IPS-NIHi7 (cell line): ENCODE measurements at regions not wholly inside any gene's neighbourhood (a gene's known extent, or its start where the extent isn't known, plus 50 kb on each side); places are given as distances from the start of the nearest gene placed in this dataset.
"Not testable (repeated sequence)": the region's sequence is repeated elsewhere in the genome, so short reads cannot be mapped to it uniquely, and the experiment has no call there.

ENCODE experiments used
- DNase-seq: peaks from one replicate; pipeline ENCODE4 v3.0.0; 2012; ENCODE audit warnings: mixed read lengths; ENCODE audit errors: extremely low spot score

DNA sequence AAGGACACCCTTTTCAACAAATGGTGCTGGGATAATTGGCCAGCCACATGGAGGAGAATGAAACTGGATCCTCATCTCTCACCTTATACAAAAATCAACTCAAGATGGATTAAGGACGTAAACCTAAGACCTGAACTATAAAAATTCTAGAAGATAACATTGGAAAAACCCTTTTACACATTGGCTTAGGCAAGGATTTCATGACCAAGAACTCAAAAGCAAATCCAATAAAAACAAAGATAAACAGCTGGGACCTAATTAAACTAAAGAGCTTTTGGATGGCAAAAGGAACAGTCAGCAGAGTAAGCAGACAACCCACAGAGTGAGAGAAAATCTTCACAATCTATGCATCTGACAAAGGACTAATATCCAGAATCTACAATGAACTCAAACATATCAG is 96.9 kb upstream of the BNIP2 start:
- DNase-seq = not testable (repeated sequence)

DNA sequence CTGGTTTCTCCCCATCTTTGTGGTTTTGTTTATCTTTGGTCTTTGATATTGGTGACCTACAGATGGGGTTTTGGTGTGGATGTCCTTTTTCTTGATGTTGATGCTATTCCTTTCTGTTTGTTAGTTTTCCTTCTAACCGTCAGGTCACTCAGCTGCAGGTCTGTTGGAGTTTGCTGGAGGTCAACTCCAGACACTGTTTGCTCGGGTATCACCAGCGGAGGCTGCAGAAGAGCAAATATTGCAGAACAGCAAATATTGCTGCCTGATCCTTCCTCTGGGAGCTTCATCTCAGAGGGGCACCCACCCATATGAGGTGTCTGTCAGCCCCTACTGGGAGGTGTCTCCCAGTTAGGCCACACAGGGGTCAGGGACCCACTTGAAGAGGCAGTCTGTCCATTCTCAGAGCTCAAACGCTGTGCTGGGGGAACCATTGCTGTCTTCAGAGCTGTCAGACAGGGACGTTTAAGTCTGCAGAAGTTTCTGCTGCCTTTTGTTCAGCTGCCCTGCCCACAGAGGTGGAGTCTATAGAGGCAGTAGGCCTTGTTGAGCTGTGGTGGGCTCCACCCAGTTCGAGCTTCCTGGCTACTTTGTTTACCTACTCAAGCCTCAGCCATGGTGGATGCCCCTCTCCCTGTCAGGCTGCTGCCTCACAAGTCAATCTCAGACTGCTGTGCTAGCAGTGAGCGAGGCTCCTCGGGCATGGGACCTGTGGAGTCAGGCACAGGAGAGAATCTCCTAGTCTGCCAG is 94.8 kb upstream of the BNIP2 start:
- not testable (repeated sequence) for DNase-seq

DNA sequence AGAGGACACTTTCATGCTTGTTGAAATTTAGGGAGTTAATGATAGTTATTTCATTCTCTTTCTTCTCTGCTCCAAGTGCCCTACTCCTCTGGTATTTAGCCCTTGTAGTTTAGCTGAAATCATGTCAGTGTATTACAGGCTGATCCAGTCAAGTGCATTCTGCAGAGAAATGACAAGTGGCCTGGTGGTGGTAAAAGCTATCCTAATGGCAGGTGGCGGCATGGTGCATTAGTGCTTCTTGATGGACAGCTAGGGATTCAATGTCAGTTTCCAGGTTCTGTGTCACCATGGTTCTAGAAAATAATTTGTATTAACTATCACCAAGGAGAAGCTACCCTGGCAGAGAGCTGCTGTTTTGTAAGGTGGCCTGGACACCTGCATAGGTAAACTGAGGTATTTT is 90.0 kb upstream of the BNIP2 start:
- DNase-seq = no peak

DNA sequence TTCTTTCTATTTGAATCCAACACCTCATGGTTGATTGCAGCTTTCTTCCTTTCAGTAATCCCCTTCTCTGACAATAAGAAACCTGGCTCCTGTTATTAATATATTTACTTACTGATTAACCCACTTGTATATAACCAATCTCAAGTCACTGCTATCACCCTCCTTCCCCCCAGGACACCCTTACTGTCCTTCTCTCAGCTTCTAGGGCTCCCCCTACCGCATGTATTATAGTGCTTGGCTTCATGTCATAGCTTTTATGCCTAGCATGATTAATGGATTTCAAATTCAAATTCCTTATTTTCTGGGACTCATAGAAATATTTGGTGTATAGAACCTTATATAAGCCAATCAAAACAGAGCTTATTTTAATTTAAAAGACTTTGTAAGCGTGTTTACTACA is 75.7 kb upstream of the BNIP2 start:
- DNase-seq = no peak

DNA sequence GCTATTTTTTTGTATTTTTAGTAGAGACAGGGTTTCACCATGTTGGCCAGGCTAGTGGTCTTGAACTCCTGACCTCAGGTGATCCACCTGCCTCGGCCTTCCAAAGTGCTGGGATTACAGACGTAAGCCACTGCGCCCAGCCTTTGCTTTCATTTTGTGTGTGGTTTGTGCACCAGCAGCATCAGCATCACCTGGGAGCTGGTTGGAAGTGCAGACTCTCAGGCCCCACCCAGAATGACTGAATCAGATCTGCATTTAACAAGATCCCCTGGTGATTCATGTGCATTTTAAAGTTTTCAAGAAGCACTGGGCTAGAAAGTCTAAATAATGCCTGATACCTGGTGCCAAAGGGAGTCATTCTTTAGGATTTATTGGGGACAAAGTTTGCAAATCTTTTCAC is 73.4 kb upstream of the BNIP2 start:
- peak; percentile 19 for DNase-seq

DNA sequence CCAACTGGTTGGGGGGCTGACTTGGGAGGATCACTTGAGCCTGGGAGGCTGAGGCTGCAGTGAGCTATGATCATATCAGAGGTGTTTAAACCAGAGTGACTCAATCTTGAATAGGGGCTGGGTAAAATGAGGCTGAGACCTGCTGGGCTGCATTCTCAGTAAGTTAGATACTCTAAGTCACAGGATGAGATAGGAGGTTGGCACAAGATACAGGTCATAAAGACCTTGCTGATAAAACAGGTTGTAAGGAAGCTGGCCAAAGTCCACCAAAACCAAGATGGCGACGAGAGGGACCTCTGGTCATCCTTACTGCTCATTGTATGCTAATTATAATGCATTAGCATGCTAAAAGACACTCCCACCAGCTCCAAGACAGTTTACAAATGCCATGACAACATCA is 71.1 kb upstream of the BNIP2 start:
- DNase-seq = not testable (repeated sequence)

DNA sequence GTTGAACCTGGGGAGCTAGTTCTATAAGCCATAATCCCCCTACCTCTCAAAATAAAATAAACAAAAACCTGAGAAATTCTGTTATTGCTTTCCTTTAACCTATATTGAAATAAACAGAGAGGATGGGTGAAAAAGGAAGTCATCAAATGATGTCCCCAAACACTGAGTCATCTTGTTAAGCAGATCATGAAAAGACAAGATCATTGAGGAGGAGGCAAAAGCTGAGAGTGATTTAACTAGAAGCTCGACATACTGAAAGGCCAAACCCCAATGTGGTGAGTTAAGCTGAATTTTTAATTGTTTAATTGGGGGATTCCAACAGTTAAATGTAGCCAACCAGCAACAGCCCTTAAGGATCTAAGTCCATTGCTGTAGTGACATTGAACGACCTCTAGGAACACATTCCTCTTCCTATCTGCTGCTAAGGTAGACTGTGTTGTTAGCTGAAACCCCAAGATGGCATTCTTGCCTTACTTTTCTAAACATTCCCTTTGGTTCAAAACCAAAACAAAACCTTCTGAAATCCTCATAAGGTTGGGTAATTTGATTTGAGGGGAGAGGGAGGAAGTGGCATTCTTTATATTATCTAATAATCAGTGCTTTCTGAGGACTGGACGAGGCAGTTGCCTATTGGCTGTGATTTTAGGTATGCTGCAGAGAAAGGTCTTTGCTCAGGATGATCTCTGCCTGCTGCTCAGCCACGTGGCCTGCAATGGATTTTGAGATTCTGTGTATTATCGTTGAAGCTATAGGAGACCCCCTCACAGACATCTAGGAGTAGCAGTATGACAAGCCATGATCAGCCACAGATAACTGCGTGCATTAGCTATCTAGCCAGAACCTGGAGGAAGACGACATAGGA is 62.7 kb upstream of the BNIP2 start:
- peak; percentile 68 for DNase-seq

DNA sequence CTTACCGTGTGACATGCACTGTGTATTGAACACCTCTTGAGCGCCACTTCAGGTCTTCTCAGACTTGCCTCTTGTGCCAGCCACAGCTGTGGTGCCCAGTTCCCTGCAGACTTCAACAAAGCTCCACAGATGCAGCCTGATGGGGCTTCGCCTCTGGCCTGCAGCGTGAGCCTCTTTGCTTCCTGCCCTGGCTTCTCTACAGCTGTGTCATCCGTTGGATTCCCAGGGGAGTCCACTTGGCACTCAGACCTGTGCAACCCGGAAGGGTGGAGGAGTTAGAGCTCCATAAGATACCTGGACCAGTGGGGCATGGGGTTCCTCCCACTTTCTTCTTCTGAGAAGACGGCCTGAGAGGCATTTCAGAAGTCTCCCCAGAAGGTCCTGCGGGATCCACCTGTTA is 57.7 kb upstream of the BNIP2 start:
- no peak for DNase-seq

DNA sequence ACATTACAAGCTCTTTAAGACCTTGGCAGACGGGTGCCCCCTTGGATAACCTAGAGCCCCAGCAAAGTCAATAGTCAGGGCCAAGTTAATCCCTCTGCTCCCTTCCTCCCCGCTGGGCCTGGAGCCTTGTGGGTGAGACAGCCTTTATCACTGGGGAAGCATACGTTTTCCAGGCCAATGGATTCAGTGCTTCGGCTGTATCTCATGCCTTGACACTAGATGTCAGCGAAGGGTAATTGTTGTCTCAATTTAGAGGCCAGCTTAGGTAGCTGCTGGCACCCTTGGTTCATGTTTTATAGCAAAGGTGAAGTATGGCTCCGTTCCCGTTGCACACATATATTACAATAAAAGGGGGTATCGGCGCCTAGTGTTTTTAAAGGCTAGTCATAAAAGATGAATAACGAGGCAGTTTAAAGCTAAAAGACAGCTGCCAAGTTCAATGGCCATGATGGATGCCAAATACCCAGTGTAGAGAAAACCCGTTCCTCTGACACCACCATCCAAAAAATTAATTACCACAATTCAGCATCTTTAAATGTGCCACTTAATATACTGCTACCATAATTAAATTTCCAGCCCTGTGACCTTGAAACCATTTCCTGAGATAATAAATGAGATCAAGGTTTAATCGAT is 52.3 kb upstream of the BNIP2 start:
- peak; percentile 75 for DNase-seq

DNA sequence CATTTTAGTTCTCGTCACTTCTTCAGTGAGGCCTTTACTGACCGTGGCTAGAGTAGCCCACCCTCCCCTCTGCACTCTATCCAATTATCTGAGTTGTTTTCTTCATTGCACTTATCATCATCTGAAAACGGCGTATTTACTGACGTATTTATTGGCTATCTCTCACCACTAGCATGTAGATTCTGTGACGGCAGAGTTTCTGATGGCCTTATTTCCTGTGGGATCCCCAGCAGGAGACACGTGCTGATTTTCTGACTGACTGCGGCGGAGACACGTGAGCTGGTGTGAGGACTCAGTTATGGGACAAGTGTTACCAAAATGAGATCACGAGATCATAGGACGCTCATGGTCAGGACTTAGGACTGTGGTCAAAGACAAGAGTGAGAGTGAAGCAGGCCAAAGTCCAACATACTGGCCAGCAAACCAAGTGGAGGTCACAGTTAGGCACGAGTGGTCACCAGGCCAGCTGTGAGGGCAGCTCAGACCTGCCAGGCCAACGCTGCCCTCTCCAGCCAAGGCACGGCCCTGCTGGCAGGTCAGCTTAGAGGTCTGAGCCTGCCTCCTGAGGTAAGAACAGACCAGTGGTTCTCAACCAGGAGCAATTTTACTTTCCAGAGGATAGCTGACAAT is 50.6 kb upstream of the BNIP2 start:
- DNase-seq = peak; percentile 18
